ENCODE measurements at regions not wholly inside any gene's neighbourhood (a gene's known extent, or its start where the extent isn't known, plus 50 kb on each side); places are given as distances from the start of the nearest gene placed in this dataset.

GRCh38 chr20:60266177-60266823 lies 308.1 kb downstream of the CDH26 start:
- no peak for TF ChIP-seq ZSCAN5A (tag by site-specific recombination; IDR thresholded peaks at IDR 0.05)
- TF ChIP-seq ZNF629 (tag by site-specific recombination; IDR thresholded peaks at IDR 0.05): no peak
- TF ChIP-seq ZNF510 (tag by site-specific recombination; IDR thresholded peaks at IDR 0.05; ENCODE audit: insufficient replicate concordance): no peak
- no peak for TF ChIP-seq CTCF (tag by site-specific recombination; IDR thresholded peaks at IDR 0.05)
- TF ChIP-seq, protein P1, sequence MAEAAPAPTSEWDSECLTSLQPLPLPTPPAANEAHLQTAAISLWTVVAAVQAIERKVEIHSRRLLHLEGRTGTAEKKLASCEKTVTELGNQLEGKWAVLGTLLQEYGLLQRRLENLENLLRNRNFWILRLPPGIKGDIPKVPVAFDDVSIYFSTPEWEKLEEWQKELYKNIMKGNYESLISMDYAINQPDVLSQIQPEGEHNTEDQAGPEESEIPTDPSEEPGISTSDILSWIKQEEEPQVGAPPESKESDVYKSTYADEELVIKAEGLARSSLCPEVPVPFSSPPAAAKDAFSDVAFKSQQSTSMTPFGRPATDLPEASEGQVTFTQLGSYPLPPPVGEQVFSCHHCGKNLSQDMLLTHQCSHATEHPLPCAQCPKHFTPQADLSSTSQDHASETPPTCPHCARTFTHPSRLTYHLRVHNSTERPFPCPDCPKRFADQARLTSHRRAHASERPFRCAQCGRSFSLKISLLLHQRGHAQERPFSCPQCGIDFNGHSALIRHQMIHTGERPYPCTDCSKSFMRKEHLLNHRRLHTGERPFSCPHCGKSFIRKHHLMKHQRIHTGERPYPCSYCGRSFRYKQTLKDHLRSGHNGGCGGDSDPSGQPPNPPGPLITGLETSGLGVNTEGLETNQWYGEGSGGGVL (tag by site-specific recombination; IDR thresholded peaks at IDR 0.05): no peak
- TF ChIP-seq ZNF274 (IDR thresholded peaks at IDR 0.05; ENCODE audit: low read length): no peak
- no peak for TF ChIP-seq ZNF274 (tag by site-specific recombination; IDR thresholded peaks at IDR 0.05; ENCODE audit: borderline replicate concordance)
- no peak for TF ChIP-seq ZNF138 (tag by site-specific recombination; IDR thresholded peaks at IDR 0.05; ENCODE audit: borderline replicate concordance)
- no peak for TF ChIP-seq ZNF837 (tag by site-specific recombination; IDR thresholded peaks at IDR 0.05)
- TF ChIP-seq ZFHX2 (tag by site-specific recombination; conservative IDR thresholded peaks at IDR 0.05): no peak

All from HEK293 (cell line).